RWPE2 (cell line): ENCODE measurements at regions not wholly inside any gene's neighbourhood (a gene's known extent, or its start where the extent isn't known, plus 50 kb on each side); places are given as distances from the start of the nearest gene placed in this dataset.

ENCODE experiments used
- ATAC-seq: fragments of 200-7000 bp; cut with Tn5 transposase; 3 replicates; pipeline ENCODE4 v1.9.1; 2021; ENCODE audit warnings: low read depth
- DNase-seq: peaks from one replicate; pipeline ENCODE4 v3.0.0-alpha.2; 2020; ENCODE audit warnings: low spot score
- H3K27ac ChIP-seq: fragments of 450-650 bp; 2 replicates; pipeline ENCODE4 v1.5.1; 2017; ENCODE audit warnings: mild to moderate bottlenecking; ENCODE audit not compliant: poor library complexity, severe bottlenecking
- H3K27me3 ChIP-seq: fragments of 250-450 bp; sonication (Bioruptor Pico); 2 replicates; pipeline ENCODE4 v1.5.1; 2021; ENCODE audit warnings: mild to moderate bottlenecking, moderate library complexity; ENCODE audit not compliant: insufficient read depth, poor library complexity, severe bottlenecking
- H3K36me3 ChIP-seq: fragments of 250-450 bp; sonication (Bioruptor Pico); 2 replicates; pipeline ENCODE4 v1.5.1; 2020; ENCODE audit warnings: low read depth, mild to moderate bottlenecking, moderate library complexity
- H3K4me1 ChIP-seq: fragments of 250-450 bp; sonication (Bioruptor Pico); 2 replicates; pipeline ENCODE4 v1.5.1; 2021; ENCODE audit warnings: mild to moderate bottlenecking, moderate library complexity; ENCODE audit not compliant: insufficient read depth, poor library complexity, severe bottlenecking
- H3K4me3 ChIP-seq: fragments of 250-450 bp; sonication (Bioruptor Pico); 2 replicates; pipeline ENCODE4 v1.5.1; 2021; ENCODE audit warnings: mild to moderate bottlenecking, moderate library complexity; ENCODE audit not compliant: severe bottlenecking
- H3K9me3 ChIP-seq: fragments of 250-450 bp; sonication (Bioruptor Pico); 2 replicates; pipeline ENCODE4 v1.5.1; 2021; ENCODE audit warnings: mild to moderate bottlenecking, moderate library complexity; ENCODE audit not compliant: severe bottlenecking
- CTCF ChIP-seq: fragments of 450-650 bp; IDR thresholded peaks from one replicate; pipeline ENCODE4 v1.5.1; 2017; ENCODE audit warnings: mild to moderate bottlenecking, moderate library complexity; ENCODE audit not compliant: poor library complexity, severe bottlenecking

GRCh38 chr15:61421938-61422337 is 192.8 kb upstream of the RORA start:
- Histone ChIP-seq H3K36me3 (no peaks in the 10 kb centered on the region), H3K27me3 (peaks cover 52% of the 10 kb centered on the region), H3K9me3 (no peaks in the 10 kb centered on the region), H3K4me1 (no peaks in the 10 kb centered on the region), H3K4me3 (no peak overlapping the region), H3K27ac (no peak overlapping the region)
- no peak for TF ChIP-seq CTCF
- ATAC-seq (peak; percentile 24; the same call in 1 of the 3 replicates), DNase-seq (no peak)

DNA sequence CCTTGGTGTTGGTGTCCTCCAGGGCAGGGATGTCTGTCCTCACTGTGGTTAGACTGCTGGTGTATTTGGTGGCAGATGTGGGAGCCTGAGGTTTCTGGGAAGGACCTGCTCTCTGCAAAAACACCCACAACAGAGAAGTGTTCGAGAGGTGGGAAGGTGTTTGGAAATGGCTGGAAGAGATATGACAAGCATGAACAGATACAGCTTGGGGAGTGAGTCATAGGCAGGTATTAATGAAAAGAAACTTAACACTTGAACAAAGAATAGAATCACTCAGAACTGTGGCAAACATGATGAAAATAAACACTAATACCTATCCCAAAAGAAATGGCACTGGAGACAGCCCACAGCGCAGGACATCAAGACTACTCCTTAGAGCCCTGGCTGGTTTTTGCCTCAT is 192.4 kb upstream of the RORA start:
- ATAC-seq (peak; percentile 85), DNase-seq (no peak)
- Histone ChIP-seq H3K9me3 (no peaks in the 10 kb centered on the region), H3K4me1 (no peaks in the 10 kb centered on the region), H3K4me3 (no peak overlapping the region), H3K27ac (no peak overlapping the region), H3K27me3 (peaks cover 52% of the 10 kb centered on the region), H3K36me3 (no peaks in the 10 kb centered on the region)
- TF ChIP-seq CTCF = no peak

GRCh38 chr15:61420546-61420945 is 191.4 kb upstream of the RORA start:
- DNase-seq (no peak), ATAC-seq (no peak)
- no peak for TF ChIP-seq CTCF
- peaks cover 49% of the 10 kb centered on the region for H3K27me3 ChIP-seq
- H3K36me3 ChIP-seq = no peaks in the 10 kb centered on the region
- no peak overlapping the region for H3K27ac ChIP-seq
- H3K4me1 ChIP-seq = no peaks in the 10 kb centered on the region
- H3K4me3 ChIP-seq = no peak overlapping the region
- no peaks in the 10 kb centered on the region for H3K9me3 ChIP-seq

DNA sequence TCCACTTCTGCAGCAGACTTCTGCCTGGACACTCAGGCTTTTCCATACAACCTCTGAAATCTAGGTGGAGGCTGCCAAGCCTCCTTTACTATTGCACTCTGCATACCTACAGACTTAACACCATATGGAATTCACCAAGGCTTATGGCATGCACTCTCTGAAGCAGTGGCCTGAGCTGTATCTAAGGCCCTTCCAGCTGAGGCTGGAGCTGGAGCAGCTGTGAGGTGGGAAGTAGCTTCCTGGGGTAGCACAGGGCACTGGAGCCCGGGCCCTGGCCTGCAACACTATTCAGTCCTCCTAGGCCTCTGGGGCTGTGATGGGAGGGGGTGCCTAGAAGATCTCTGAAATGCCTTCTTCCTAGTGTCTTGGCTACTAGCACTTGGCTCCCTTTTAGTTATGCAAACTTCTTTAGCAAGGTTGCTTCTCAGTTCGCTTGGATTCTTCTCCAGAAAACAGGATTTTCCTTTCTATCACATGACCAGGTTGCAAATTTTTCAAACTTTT is 186.6 kb upstream of the RORA start:
- ATAC-seq (0 out of 3 replicates have a peak, but pooled peaks have one; percentile 27), DNase-seq (no peak)
- no peak for TF ChIP-seq CTCF

DNA sequence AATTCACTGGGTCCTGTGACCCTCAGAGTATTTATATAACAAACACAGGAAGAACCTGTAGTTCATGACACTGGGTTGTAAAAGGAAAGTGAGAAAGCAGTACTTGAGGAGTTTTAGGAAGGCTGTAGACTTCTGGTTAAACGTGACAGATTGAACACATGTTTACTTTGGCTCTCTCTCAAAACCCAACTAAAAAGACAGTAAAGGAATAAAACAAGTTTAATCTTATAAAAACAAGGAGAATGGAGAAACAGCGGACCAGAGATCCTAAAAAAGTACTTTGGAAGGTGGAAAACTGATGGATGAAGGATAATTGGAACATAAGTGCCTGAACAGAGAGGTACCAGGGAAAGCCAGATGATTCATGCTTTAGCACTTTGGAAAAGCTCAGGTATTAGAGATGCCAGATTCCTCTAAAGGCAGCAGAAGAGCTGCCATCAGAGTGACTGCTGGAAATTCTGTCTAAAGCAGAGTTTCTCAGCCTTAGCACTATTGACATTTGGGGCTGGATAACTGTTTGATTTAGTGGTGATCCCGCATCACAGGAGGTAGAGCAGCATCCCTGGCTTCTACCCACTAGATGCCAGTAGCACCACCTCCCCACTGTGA is 182.9 kb upstream of the RORA start:
- Histone ChIP-seq H3K4me1 (no peaks in the 10 kb centered on the region), H3K4me3 (no peak overlapping the region), H3K9me3 (no peaks in the 10 kb centered on the region), H3K27ac (no peak overlapping the region), H3K27me3 (peaks cover 16% of the 10 kb centered on the region), H3K36me3 (no peaks in the 10 kb centered on the region)
- DNase-seq (no peak), ATAC-seq (peak; percentile 42; the same call in 2 of the 3 replicates)
- no peak for TF ChIP-seq CTCF

More for the DNA sequence above, 186.6 kb upstream of the RORA start:
- no peak overlapping the region for H3K27ac ChIP-seq
- H3K4me1 ChIP-seq = no peaks in the 10 kb centered on the region
- H3K36me3 ChIP-seq = no peaks in the 10 kb centered on the region
- H3K27me3 ChIP-seq = peaks cover 36% of the 10 kb centered on the region
- H3K4me3 ChIP-seq = no peak overlapping the region
- no peaks in the 10 kb centered on the region for H3K9me3 ChIP-seq
